Gastroesophageal sphincter (tissue), 2 donors: ENCODE measurements at regions not wholly inside any gene's neighbourhood (a gene's known extent, or its start where the extent isn't known, plus 50 kb on each side); places are given as distances from the start of the nearest gene placed in this dataset.

ENCODE experiments used
- POLR2A ChIP-seq, 2 donors: fragments of 450-650 bp; IDR thresholded peaks; one replicate each; pipeline ENCODE4 v1.6.1; 2017; ENCODE audit warnings: antibody characterized with exemption in 2 of 2, mild to moderate bottlenecking in 2 of 2, moderate library complexity in 1 of 2
- POLR2AphosphoS5 ChIP-seq: sonication (generic); formaldehyde crosslinking; IDR thresholded peaks from one replicate; pipeline ENCODE4 v1.6.1; 2017; ENCODE audit warnings: antibody characterized with exemption

GRCh38 chr19:28868836-28869235 is 344.1 kb downstream of the UQCRFS1 start:
- no peak for TF ChIP-seq POLR2A (IDR thresholded peaks at IDR 0.05)
- TF ChIP-seq POLR2AphosphoS5: no peak
